ENCODE measurements at regions not wholly inside any gene's neighbourhood (a gene's known extent, or its start where the extent isn't known, plus 50 kb on each side); places are given as distances from the start of the nearest gene placed in this dataset.
A peak's percentile ranks its signal among the peaks of the same experiment; 100 is the strongest.

- peaks cover 0 to 88% (median 22%) of the 10 kb centered on the region in 10 experiments; a peak in 15 of 20 replicates for H3K4me1 ChIP-seq
- no peak overlapping the region for H3K27ac ChIP-seq
- no peaks in the 10 kb centered on the region for H3K36me3 ChIP-seq
- peak overlapping the region in 1 of 11 experiments; percentile 70; a peak in 1 of 22 replicates for H3K4me2 ChIP-seq
- TF ChIP-seq Cebpa-rat (IDR thresholded peaks at IDR 0.05) = no peak
- H3K9ac ChIP-seq = no peak overlapping the region
- H3K27me3 ChIP-seq = no peaks in the 10 kb centered on the region
- no peaks in the 10 kb centered on the region for H3K9me3 ChIP-seq (replicated peaks in 1 of 11)
- no peak overlapping the region for H3K4me3 ChIP-seq
- no peaks in the 10 kb centered on the region for H4K20me1 ChIP-seq
These were observed 107.1 kb downstream of the CDC42EP3 start for GRCh38 chr2:37564356-37564755.

- peak overlapping the region in 3 of 11 experiments; percentile 27 to 31 (median 30); a peak in 3 of 22 replicates for H3K27ac ChIP-seq
- no peaks in the 10 kb centered on the region for H3K9me3 ChIP-seq (replicated peaks in 1 of 11)
- no peaks in the 10 kb centered on the region for H4K20me1 ChIP-seq
- TF ChIP-seq Cebpa-rat (IDR thresholded peaks at IDR 0.05) = no peak
- H3K4me1 ChIP-seq = peaks cover 0 to 77% (median 8%) of the 10 kb centered on the region in 10 experiments; a peak in 13 of 20 replicates
- no peaks in the 10 kb centered on the region for H3K36me3 ChIP-seq
- H3K4me3 ChIP-seq = no peak overlapping the region
- H3K4me2 ChIP-seq = peak overlapping the region in 3 of 11 experiments; percentile 58 to 70 (median 61); a peak in 7 of 22 replicates
- no peak overlapping the region for H3K9ac ChIP-seq
- no peaks in the 10 kb centered on the region for H3K27me3 ChIP-seq
These were observed 104.9 kb downstream of the CDC42EP3 start for GRCh38 chr2:37566517-37566981.

GRCh38 chr2:37568565-37568964 lies 102.9 kb downstream of the CDC42EP3 start:
- Histone ChIP-seq H3K36me3 (no peaks in the 10 kb centered on the region), H3K27ac (no peak overlapping the region), H4K20me1 (no peaks in the 10 kb centered on the region), H3K9me3 (replicated peaks in 1 of 11) (no peaks in the 10 kb centered on the region), H3K4me1 (peaks cover 0 to 72% (median 0%) of the 10 kb centered on the region in 10 experiments; a peak in 6 of 20 replicates), H3K4me2 (peak overlapping the region in 2 of 11 experiments; percentile 2 to 61; a peak in 2 of 22 replicates), H3K27me3 (no peaks in the 10 kb centered on the region), H3K4me3 (no peak overlapping the region), H3K9ac (no peak overlapping the region)
- no peak for TF ChIP-seq Cebpa-rat (IDR thresholded peaks at IDR 0.05)

GRCh38 chr2:37569131-37569823 lies 102.2 kb downstream of the CDC42EP3 start:
- no peak overlapping the region for H3K27ac ChIP-seq
- H3K4me2 ChIP-seq = no peak overlapping the region
- no peaks in the 10 kb centered on the region for H3K9me3 ChIP-seq (replicated peaks in 1 of 11)
- peaks cover 0 to 72% (median 0%) of the 10 kb centered on the region in 10 experiments; a peak in 6 of 20 replicates for H3K4me1 ChIP-seq
- no peaks in the 10 kb centered on the region for H3K27me3 ChIP-seq
- no peak for TF ChIP-seq Cebpa-rat (IDR thresholded peaks at IDR 0.05)
- H3K36me3 ChIP-seq = no peaks in the 10 kb centered on the region
- H3K9ac ChIP-seq = no peak overlapping the region
- no peaks in the 10 kb centered on the region for H4K20me1 ChIP-seq
- H3K4me3 ChIP-seq = no peak overlapping the region

- H3K27ac ChIP-seq = no peak overlapping the region
- TF ChIP-seq Cebpa-rat (IDR thresholded peaks at IDR 0.05) = no peak
- no peak overlapping the region for H3K4me3 ChIP-seq
- H3K4me1 ChIP-seq = peaks cover 0 to 72% (median 0%) of the 10 kb centered on the region in 10 experiments; a peak in 6 of 20 replicates
- H3K9me3 ChIP-seq (replicated peaks in 1 of 11) = no peaks in the 10 kb centered on the region
- no peak overlapping the region for H3K4me2 ChIP-seq
- H3K27me3 ChIP-seq = no peaks in the 10 kb centered on the region
- no peaks in the 10 kb centered on the region for H4K20me1 ChIP-seq
- no peaks in the 10 kb centered on the region for H3K36me3 ChIP-seq
- no peak overlapping the region for H3K9ac ChIP-seq
These were observed 101.3 kb downstream of the CDC42EP3 start for GRCh38 chr2:37569986-37570679.

GRCh38 chr2:37570773-37571586 lies 100.5 kb downstream of the CDC42EP3 start:
- H3K27ac ChIP-seq = no peak overlapping the region
- peak overlapping the region in 1 of 11 experiments; percentile 49; a peak in 2 of 22 replicates for H3K4me2 ChIP-seq
- H3K4me3 ChIP-seq = no peak overlapping the region
- peaks cover 0 to 64% (median 0%) of the 10 kb centered on the region in 10 experiments; a peak in 6 of 20 replicates for H3K4me1 ChIP-seq
- no peak overlapping the region for H3K9ac ChIP-seq
- peaks cover 0 to 2% (median 0%) of the 10 kb centered on the region in 11 experiments; a peak in 4 of 22 replicates for H3K9me3 ChIP-seq (replicated peaks in 1 of 11)
- H4K20me1 ChIP-seq = no peaks in the 10 kb centered on the region
- no peak for TF ChIP-seq Cebpa-rat (IDR thresholded peaks at IDR 0.05)
- H3K36me3 ChIP-seq = no peaks in the 10 kb centered on the region
- no peaks in the 10 kb centered on the region for H3K27me3 ChIP-seq

GRCh38 chr2:37571587-37572136 lies 99.8 kb downstream of the CDC42EP3 start:
- Histone ChIP-seq H3K4me1 (peaks cover 0 to 57% (median 0%) of the 10 kb centered on the region in 10 experiments; a peak in 6 of 20 replicates), H3K9ac (no peak overlapping the region), H3K27me3 (no peaks in the 10 kb centered on the region), H3K36me3 (no peaks in the 10 kb centered on the region), H3K4me2 (peak overlapping the region in 2 of 11 experiments; percentile 48 to 49; a peak in 4 of 22 replicates), H4K20me1 (no peaks in the 10 kb centered on the region), H3K27ac (no peak overlapping the region), H3K9me3 (replicated peaks in 1 of 11) (peaks cover 0 to 9% (median 0%) of the 10 kb centered on the region in 11 experiments; a peak in 6 of 22 replicates), H3K4me3 (no peak overlapping the region)
- no peak for TF ChIP-seq Cebpa-rat (IDR thresholded peaks at IDR 0.05)
